NOMO-1 treated with dmso at 0.1 percent for 144 hours (cell line): ENCODE measurements at regions not wholly inside any gene's neighbourhood (a gene's known extent, or its start where the extent isn't known, plus 50 kb on each side); places are given as distances from the start of the nearest gene placed in this dataset.
"Not testable (repeated sequence)": the region's sequence is repeated elsewhere in the genome, so short reads cannot be mapped to it uniquely, and the experiment has no call there.

Experiments used
- DNase-seq: peaks from one replicate; lab custom pipeline; 2025; ENCODE audit not compliant: unreplicated experiment; lab: John Stamatoyannopoulos, UW

DNA sequence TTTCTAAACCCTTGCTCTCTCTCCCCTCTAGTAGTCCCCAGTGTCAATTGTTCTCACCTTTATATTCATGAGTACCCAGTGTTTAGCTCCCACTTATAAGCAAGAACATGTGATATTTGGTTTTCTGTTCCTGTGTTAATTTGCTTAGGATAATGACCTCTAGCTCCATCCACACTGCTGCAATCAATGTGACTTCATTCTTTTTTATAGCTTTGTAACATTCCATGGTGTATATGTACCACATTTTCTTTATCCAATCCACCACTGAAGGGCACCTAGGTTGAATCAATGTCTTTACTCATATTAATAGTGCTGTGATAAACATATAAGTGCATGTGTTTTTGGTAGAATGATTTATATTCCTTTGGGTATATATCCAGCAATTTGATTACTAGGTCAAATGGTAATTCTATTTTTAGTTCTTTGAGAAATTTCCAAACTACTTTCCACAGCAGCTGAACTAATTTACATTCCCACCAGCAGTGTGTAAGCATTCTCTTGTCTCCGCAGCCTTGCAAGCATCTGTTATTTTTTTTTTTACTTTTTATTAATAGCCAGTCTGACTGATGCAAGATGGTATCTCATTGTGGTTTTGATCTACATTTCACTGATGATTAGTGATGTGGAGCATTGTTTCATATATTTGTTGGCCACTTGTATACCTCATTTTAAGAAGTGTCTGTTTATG lies 277.8 kb downstream of the LTN1 start:
- DNase-seq = no peak

DNA sequence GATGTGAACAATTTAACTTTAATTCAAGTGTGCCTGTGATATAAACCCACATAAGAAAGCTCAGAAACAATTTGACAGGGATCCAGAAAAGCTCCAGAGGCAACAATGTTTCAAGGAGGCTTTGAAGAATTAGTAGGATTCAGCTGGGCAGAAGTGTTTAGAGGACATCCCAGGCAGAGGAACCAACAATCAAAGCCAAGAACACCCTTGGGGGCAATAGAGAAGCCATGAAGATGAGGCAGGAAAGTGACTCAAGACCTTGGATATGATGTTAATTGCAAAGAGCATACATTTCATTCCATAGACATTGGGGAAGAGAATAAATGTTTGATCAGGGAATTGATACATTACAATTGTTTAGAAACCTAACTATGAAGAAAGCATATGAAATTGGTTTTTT lies 280.3 kb downstream of the LTN1 start:
- DNase-seq = no peak

DNA sequence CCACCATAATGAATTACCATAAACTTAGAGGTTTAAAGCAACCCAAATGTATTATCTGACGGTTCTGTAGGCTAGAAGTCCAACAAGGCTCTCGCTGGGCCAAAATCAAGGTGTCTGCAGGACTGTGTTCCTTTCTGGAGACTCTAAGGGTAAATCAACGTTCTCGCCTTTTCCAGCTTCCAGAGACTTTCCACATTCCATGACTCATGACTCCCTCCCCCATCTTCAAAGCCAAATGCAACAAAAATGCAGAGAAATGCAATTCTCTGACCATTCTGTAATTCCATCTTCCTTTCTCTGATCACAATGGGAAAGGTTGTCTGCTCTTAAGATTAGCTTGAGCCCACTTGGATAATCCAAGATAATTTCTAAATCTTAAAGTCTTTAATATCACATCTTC lies 287.1 kb downstream of the LTN1 start:
- no peak for DNase-seq

DNA sequence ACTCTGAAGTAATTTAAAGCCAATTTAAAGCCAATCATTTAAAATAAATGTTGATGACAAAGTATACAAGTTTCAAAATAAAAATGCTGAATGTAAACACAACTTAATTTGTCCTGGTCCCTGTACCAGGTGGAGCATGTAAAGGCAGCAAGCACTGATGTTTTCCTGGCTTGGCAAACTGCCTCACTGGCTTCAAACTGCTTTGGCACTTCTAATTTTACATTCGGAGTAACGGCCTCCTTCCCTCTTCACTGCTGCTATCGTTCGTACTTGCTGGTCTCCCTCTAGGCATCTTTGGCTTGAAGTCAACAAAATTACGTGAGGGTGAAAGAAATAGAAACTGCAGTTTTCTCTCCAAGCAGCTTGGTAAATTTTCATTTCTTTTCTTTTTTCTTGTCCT lies 287.9 kb downstream of the LTN1 start:
- no peak for DNase-seq

DNA sequence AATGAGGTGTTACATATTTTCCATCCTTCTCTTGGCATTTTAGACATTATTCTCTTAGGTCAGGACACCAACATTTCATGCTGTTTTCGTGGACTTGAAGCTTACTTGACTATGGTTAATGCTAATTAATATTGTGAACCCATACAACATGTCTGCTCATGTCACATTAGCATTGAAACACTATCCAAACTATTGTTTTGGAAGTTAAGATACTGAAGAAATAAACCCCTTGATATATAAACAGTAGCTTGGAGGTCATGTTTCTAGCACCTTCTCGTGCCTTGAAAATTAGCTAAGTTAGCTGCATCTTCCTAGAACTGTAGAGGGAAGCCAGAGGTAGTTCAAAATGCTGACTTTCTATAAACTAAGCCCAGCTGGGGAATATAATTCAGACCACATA lies 288.8 kb downstream of the LTN1 start:
- no peak for DNase-seq

DNA sequence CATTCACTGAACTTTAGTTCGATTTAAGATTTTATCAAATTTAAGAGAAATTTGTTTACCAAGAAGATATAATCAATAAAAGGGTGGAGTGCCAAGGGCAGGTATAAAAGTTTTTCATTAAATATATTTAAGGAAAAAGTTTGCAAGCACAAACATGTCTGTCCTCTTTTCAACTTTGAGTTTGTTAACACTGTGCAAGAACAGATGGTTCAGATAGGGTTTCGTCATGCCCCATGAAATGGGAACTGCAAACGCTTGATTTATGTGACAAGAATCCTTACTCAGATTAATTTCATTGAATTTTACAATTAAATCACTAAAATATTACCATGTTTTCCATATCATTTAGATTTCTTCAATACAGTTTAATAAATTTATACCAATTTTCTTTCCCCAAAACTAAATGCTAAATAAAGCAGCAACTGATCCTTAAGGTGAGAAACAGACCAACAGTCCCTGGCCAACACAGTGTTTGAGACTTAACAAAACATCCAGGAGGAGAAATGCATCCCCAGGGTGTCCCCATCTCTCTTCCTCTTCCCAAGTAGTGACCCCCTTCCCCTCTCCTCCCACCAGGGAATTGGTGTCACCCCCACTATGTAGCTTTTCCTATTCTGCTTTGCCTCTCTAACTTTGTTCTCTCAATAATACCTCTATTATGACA lies 292.9 kb downstream of the LTN1 start:
- no peak for DNase-seq

DNA sequence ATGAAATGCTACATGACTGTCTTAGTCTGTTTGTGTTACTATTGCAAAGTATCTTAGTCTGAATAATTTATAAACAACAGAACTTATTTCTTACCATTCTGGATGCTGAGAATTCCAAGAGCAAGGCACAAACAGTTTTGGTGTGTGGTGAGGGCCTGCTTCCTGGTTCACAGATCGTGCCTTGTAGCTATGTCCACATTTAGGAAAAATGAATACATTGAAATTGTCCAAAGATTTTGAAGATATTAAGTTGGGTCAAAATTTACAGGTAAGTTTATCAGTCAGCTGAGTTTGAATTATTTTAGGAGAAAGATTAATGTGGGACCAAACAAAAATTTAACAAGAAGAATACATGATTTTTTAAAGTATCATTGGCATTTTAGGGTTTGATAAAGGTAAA lies 293.5 kb downstream of the LTN1 start:
- DNase-seq = no peak

DNA sequence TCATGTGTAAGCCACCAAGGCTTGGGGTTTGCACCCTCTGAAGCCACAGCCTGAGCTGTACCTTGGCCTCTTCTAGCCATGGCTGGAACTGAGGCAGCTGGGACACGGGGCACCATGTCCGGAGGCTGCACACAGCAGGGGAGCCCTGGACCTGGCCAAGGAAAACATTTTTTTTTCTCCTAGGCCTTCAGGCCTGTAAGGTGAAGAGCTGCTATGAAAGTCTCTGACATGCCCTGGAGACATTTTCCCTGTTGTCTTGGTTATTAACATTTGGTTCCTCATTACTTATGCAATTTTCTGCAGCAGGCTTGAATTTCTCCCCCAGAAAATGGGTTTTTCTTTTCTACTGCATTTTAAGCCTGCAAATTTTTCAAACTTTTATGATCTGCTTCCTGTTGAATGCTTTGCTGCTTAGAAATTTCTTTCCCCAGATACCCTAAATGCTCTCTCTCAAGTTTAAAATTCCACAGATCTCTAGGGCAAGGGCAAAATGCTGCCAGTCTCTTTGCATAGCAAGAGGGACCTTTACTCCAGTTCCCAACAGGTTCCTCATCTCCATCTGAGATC lies 295.8 kb downstream of the LTN1 start:
- DNase-seq = no peak

DNA sequence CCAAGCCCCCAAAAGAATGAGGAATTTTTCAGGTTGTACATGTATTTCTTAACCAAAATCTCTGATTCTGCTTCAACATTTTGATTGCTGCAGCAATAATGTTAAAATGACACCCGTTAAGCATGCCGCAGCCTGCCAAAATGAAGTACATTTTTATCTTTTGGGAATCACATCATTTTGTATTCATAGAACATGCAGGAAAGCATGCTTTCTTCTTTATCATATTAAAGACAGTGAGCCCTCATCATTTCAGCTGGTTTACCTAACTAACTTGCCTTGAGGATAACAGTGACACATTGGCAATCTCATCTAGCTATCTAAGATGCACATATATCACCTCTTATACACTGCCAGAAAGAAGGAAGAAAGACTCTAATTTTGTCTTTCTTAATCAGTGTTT lies 299.2 kb downstream of the LTN1 start:
- DNase-seq = no peak

DNA sequence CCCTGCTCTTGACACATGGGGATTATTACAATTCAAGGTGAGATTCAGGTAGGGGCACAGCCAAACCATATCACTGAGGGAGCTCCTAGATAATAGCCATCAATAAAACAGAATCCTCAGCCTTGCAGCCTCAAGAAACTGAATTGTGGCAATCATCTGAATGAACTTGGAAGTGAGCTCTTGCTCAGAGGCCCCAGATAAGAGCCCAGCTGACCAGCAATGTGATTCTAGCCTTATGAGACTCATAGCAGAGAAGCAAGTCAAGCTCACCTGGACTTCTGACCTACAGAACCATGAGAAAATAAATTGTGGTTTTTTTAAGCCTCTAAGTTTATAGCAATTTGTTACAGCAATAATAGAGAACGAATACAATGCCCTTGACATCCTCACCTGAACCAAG lies 302.5 kb downstream of the LTN1 start:
- no peak for DNase-seq

DNA sequence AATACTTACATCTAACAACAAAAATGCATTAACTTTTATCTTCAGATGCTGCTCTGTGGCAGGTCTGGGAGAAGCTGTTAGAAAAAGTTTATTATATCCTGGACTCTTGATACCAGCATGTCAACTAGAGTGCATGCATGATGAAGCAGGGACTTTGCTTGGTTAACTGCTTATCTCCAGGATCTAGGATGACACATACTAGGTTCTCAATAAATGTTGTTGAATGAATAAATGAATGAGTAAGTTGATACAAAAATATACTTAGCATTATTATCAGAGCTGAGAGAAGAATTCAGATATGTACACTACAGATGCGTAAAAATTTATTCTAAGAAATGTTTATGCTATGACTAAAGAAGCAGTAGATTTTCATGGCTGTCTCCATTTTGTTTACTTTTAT lies 304.3 kb downstream of the LTN1 start:
- DNase-seq = no peak

DNA sequence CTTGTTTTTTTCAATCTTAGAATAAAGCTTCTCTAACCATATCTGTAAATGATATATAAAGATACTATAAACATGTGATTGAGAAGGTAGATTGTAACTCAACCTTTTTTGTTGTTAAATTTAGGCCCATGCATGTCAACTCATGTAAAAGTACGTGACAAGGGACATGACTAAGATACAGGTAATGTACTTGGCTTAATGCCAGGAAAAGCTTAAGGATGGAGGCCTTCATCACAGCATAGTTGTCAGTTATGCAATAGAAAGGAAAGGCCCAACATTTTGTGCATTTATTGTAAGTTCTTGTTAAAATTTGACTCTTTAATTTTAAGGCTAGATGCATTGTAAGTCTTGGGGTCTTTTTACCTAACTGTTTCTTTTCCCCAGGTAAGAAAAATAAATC lies 305.1 kb downstream of the LTN1 start:
- DNase-seq = no peak

DNA sequence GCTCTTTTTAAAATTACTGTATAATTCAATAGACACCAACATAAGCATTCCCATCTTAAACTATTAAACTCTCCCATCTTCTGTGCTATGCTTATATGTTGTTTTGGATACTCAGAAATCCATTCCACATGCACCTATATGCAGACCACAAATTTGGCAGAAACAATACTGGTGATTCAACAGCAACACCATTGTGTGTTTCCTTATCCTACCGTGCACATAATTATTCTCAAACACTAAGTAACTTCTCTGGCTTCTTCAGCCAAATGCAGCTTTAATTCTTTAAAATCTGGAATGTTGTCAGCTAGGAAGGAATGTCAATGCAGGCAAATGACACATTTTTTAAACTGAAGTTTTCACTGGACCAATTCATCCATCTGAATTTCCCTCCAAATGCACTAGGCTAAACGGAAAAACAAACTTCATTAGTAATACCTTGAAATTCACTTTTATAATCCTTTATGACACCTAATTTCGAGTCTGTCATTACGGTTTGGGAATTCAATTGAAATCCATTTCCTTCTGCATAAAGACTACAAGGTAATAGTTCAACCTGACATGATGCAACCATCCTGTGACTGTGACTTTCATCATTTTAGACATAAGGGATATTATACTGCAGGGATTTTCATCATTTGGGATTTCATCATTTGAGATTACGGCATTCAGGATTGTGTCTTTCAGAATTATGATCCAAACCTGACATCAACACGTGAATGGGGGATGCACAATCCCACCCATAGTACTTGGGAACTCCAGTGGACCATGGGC lies 308.5 kb downstream of the LTN1 start:
- DNase-seq = no peak

DNA sequence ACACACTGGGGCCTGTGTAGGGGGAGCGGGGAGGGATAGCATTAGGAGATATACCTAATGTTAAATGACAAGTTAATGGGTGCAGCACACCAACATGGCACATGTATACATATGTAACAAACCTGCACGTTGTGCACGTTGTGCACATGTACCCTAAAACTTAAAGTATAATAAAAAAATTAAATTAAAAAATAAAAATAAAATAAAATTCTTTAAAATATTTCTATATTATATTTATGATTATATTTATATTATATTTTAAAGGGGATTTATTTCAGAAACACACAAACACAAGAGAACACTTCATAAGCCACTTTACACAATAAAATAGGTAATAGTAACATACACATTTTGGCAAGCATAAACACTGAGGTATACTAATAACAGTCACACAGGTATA lies 309.8 kb downstream of the LTN1 start:
- DNase-seq = not testable (repeated sequence)

DNA sequence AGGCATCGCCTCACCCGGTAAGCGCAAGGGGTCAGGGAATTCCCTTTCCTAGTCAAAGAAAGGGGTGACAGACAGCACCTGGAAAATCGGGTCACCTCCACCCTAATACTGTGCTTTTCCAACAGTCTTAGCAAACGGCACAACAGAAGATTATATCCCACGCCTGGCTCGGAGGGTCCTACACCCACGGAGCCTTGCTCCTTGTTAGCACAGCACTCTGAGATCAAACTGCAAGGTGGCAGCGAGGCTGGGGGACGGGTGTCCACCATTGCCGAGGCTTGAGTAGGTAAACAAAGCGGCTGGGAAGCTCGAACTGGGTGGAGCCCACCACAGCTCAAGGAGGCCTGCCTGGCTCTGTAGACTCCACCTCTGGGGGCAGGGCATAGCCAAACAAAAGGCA lies 315.6 kb downstream of the LTN1 start:
- DNase-seq = not testable (repeated sequence)

DNA sequence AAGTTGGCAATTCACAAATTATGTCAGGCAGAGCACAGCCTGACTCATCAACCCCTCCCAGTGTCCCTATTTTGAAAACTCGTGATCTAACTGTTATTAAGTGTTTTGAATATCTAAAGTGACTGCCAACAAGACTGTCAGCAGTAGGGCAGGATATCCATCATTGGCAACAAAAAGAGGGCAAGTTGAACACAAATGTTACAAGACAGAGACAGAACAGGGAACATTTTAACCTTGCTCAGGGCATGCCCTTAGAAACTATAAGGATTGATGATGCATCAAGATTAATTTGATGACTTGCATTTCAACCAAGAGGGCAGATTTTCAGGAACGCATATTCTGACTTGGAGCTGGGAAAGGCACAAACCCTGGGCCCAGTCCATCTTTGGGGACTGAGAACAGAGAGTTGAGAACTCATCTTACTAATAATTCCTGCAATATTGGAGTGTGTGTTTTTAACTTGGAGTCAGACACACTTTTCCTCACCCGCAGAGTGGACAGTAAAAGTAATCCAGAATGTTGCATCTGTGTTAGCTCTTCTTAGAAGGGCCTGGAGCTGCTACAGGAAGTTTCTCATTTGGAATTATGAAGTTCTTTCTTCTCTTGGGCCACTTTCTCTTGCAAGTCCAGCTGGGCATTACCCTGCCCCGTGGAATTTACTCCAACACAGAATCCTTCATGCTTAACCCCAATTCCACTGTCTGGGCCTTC lies 317.2 kb downstream of the LTN1 start:
- DNase-seq = no peak

DNA sequence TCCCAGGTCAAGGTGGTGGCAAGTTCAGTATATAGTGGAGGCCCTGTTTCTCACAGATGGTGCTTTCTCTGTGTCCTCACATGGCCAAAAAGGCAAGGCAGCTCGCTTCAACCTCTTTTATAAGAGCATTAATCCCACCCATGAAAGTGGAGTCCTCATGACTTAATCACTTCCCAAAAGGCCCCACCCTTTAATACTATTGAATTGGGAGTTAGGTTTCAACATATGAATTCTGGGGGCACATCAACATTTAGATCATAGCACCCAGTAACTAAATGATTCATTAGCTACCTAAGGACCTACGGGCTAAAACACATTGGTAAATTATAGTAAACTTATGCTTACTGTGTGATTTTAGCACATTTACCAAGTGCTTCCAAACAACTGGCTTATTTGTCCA lies 317.9 kb downstream of the LTN1 start:
- DNase-seq = no peak

DNA sequence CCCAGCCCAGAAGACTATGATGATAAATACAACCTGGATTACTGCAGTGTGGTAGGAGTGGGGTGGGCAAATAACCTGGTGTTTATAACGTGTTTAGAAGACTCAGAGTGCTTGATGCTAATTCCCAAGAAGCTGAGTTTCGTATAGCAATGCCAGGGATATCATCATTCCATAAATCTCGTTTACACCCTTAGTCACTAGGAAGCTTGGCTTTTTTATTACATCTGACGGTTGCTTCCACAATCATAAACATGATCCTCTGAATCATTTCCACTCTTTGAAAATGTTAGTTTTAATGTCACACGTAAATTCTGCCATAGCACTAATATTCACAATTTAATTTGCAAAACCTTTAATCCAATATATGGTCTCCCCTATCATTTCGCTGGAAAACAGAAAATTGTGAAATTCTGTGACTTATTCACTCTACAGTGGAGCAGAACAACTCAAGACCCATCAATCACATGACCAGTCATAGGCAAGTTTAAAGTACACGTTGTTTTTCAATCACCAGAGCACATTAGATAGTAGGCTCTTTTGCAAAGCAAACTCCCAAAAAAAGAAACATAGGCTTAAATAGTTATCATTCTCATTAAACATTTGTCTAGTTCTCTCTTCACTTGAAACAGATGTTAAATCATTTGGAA lies 321.0 kb downstream of the LTN1 start:
- DNase-seq = no peak

DNA sequence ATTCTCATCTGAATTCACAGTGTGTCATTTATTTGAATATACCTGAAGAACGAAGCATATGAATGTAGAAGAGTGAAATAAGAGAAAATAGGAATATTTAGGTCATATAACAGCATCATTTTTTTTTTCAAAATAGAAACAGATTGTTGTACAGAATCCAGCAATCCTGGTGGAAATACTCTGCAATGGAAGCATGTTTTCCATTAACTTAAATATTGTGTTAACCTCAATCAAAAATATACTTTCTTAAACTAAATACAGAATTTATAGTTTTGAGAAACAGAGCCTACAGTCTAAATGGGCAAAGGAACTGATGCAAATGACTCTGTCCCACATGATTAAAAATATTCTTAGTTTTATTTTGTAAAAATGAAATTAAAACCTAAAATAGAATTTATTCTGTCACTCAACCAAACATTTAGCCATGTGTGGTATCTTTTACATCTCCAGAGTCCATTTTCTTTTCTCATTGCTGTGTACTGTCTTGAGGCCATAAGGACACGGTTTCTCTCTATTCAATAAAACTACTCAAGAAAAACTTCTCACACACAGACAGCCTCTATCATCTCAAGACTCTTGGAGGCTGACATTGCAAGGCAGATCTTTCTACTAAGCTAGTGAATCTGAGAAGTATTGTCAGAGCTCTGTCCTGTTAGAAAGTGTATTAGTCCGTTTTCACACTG lies 322.6 kb downstream of the LTN1 start:
- DNase-seq = no peak

DNA sequence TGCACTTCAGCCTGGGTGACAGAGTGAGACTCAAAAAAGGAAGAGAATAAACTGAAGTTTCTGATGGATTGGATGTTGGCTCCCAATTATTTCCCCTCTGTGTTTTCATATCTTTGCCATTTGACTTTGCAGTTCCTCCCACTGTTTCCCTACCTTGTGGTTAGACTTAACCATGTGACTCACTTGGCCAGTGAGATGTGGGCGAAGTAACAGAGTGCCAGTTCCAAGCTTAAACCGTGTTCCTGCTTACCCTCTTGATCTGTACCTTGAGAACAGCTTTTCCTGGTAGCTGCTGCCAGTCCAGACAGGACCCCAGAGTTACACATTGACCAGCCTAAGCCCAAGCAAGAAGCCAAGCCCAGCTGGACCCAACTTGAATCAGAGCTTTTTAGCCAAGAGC lies 323.4 kb downstream of the LTN1 start:
- DNase-seq = no peak
